Panc1 (cell line): ENCODE measurements at regions not wholly inside any gene's neighbourhood (a gene's known extent, or its start where the extent isn't known, plus 50 kb on each side); places are given as distances from the start of the nearest gene placed in this dataset.
"Not testable (repeated sequence)": the region's sequence is repeated elsewhere in the genome, so short reads cannot be mapped to it uniquely, and the experiment has no call there.

Experiments
- ATAC-seq: fragments of 200-7000 bp; cut with Tn5 transposase; 2 replicates; pipeline ENCODE4 v1.9.1; 2020; ENCODE audit warnings: mild to moderate bottlenecking, moderate library complexity
- BruUV-seq: library from RNA; stranded (reverse); fragments of 400-500 nt; replicated peaks from 2 replicates; lab custom pipeline; 2021; lab: Mats Ljungman, UMichigan
- CTCF ChIA-PET: fragments of 300-600 bp; sonication (Branson Sonifier 250); formaldehyde crosslinking; loops from one replicate; lab custom pipeline; 2022; ENCODE audit warnings: antibody characterized with exemption; lab: Charles Lee
- POLR2A ChIA-PET: fragments of 300-600 bp; sonication (Branson Sonifier 250); formaldehyde crosslinking; loops from one replicate; lab custom pipeline; 2022; ENCODE audit warnings: antibody characterized with exemption; lab: Charles Lee
- DNase-seq: peaks from one replicate; pipeline ENCODE4 v3.0.0-alpha.2; 2010; ENCODE audit warnings: low read depth, low spot score
- H3K27ac ChIP-seq: 2 replicates; pipeline ENCODE4 v1.5.1; 2011; ENCODE audit warnings: mild to moderate bottlenecking, low read length, inconsistent platforms
- H3K27me3 ChIP-seq: fragments of 200-500 bp; sonication (Bioruptor generic); 2 replicates; pipeline ENCODE4 v1.6.0; 2014; ENCODE audit warnings: low read length, inconsistent platforms; ENCODE audit not compliant: control insufficient read depth, insufficient read depth
- H3K36me3 ChIP-seq: fragments of 200-500 bp; sonication (Bioruptor generic); 2 replicates; pipeline ENCODE4 v1.5.1; 2014; ENCODE audit warnings: inconsistent platforms, mild to moderate bottlenecking, low read length, moderate library complexity; ENCODE audit not compliant: control insufficient read depth, insufficient read depth
- H3K4me1 ChIP-seq: 2 replicates; pipeline ENCODE4 v1.5.1; 2011; ENCODE audit warnings: inconsistent platforms, mild to moderate bottlenecking, low read length, moderate library complexity; ENCODE audit not compliant: control insufficient read depth, insufficient read depth
- H3K4me3 ChIP-seq, 2 experiments: 2 replicates each; pipeline ENCODE4 v1.5.1; 2011 to 2012; ENCODE audit warnings: low read depth in 2 of 2, low read length in 2 of 2, mild to moderate bottlenecking in 2 of 2, inconsistent platforms in 1 of 2, moderate library complexity in 1 of 2
- H3K9me3 ChIP-seq: fragments of 200-500 bp; sonication (Bioruptor generic); 2 replicates; pipeline ENCODE4 v1.5.1; 2014; ENCODE audit warnings: low read depth, mild to moderate bottlenecking, inconsistent platforms, low read length, moderate library complexity; ENCODE audit not compliant: control insufficient read depth, insufficient read depth
- POLR2AphosphoS5 ChIP-seq: IDR thresholded peaks from 2 replicates; pipeline ENCODE4 v1.6.1; 2012; ENCODE audit warnings: mild to moderate bottlenecking, low read depth, low read length, moderate library complexity
- SIN3A ChIP-seq: IDR thresholded peaks from 2 replicates; pipeline ENCODE4 v1.6.1; 2012; ENCODE audit warnings: low read depth, mild to moderate bottlenecking, low read length, moderate library complexity, borderline replicate concordance; ENCODE audit not compliant: insufficient read depth
- TCF7L2 ChIP-seq: IDR thresholded peaks from 2 replicates; pipeline ENCODE4 v1.6.1; 2011; ENCODE audit warnings: mild to moderate bottlenecking, low read depth, low read length, inconsistent platforms
- in situ Hi-C: cut with HindIII; loops from 2 replicates; pipeline ENCODE4 v1.10.0; 2016; ENCODE audit warnings: low sequenced_read_pairs, low pct_unique_long_range_greater_than_20kb
- intact Hi-C: fragments of 100-400 bp; cut with micrococcal nuclease; formaldehyde crosslinking; loops from one replicate; pipeline ENCODE4 v1.10.0; 2022; ENCODE audit not compliant: unreplicated experiment
- TF ChIP-seq, protein P1 (sequence below): fragments of 450-650 bp; IDR thresholded peaks from 2 replicates; pipeline ENCODE4 v1.5.1; 2017; ENCODE audit warnings: mild to moderate bottlenecking
- TF ChIP-seq, protein P2 (sequence below), 2 experiments: IDR thresholded peaks; 2 replicates each; pipeline ENCODE4 v1.6.1; 2011 to 2012; ENCODE audit warnings: low read depth in 2 of 2, control low read depth in 1 of 2, low read length in 1 of 2, mild to moderate bottlenecking in 1 of 2, moderate library complexity in 1 of 2; ENCODE audit not compliant: insufficient read depth in 1 of 2

DNA sequence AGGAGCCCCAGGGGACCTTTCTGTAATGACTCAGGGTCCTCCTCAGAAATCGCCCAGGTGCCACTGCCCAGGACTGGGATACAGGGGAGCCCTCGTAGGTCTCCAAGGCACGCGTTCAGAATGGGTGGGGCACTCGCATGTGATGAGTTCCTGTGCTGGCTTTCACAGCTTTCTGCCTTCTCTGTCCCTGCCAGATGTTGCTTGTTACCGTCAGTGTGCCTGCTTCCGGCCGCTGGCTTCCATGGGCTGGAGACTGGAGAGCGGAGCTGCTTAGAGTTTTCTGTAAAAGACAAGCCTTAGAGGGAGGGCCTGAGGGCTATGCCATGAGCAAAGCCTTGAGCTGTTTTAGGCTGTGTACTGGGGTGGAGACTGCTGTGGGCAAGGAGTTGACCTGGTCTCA lies 75.0 kb upstream of the SLC24A4 start:
- DNase-seq (no peak), ATAC-seq (no peak)
- Histone ChIP-seq H3K27me3 (no peaks in the 10 kb centered on the region), H3K27ac (no peak overlapping the region), H3K36me3 (no peaks in the 10 kb centered on the region), H3K4me3 (no peak overlapping the region), H3K4me1 (no peaks in the 10 kb centered on the region), H3K9me3 (no peaks in the 10 kb centered on the region)
- ChIA-PET POLR2A (no interaction called here), CTCF (interaction anchor here (0.6 kb wide), 1 partner anchor 138 kb away, joined by 3 read pairs; no protein-coding TSS in a partner anchor)
- no TSS peak for BruUV-seq
- TF ChIP-seq TCF7L2 (no peak), SIN3A (no peak), POLR2AphosphoS5 (no peak)
- TF ChIP-seq, protein P1, sequence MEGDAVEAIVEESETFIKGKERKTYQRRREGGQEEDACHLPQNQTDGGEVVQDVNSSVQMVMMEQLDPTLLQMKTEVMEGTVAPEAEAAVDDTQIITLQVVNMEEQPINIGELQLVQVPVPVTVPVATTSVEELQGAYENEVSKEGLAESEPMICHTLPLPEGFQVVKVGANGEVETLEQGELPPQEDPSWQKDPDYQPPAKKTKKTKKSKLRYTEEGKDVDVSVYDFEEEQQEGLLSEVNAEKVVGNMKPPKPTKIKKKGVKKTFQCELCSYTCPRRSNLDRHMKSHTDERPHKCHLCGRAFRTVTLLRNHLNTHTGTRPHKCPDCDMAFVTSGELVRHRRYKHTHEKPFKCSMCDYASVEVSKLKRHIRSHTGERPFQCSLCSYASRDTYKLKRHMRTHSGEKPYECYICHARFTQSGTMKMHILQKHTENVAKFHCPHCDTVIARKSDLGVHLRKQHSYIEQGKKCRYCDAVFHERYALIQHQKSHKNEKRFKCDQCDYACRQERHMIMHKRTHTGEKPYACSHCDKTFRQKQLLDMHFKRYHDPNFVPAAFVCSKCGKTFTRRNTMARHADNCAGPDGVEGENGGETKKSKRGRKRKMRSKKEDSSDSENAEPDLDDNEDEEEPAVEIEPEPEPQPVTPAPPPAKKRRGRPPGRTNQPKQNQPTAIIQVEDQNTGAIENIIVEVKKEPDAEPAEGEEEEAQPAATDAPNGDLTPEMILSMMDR = no peak
- TF ChIP-seq, protein P2, sequence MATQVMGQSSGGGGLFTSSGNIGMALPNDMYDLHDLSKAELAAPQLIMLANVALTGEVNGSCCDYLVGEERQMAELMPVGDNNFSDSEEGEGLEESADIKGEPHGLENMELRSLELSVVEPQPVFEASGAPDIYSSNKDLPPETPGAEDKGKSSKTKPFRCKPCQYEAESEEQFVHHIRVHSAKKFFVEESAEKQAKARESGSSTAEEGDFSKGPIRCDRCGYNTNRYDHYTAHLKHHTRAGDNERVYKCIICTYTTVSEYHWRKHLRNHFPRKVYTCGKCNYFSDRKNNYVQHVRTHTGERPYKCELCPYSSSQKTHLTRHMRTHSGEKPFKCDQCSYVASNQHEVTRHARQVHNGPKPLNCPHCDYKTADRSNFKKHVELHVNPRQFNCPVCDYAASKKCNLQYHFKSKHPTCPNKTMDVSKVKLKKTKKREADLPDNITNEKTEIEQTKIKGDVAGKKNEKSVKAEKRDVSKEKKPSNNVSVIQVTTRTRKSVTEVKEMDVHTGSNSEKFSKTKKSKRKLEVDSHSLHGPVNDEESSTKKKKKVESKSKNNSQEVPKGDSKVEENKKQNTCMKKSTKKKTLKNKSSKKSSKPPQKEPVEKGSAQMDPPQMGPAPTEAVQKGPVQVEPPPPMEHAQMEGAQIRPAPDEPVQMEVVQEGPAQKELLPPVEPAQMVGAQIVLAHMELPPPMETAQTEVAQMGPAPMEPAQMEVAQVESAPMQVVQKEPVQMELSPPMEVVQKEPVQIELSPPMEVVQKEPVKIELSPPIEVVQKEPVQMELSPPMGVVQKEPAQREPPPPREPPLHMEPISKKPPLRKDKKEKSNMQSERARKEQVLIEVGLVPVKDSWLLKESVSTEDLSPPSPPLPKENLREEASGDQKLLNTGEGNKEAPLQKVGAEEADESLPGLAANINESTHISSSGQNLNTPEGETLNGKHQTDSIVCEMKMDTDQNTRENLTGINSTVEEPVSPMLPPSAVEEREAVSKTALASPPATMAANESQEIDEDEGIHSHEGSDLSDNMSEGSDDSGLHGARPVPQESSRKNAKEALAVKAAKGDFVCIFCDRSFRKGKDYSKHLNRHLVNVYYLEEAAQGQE (IDR thresholded peaks at IDR 0.05; ENCODE audit: insufficient read depth in 1 of 2, low read depth in 2 of 2, low read length in 1 of 2) = no peak
- intact Hi-C loops (no loop called here), in situ Hi-C loops (no loop called here)

DNA sequence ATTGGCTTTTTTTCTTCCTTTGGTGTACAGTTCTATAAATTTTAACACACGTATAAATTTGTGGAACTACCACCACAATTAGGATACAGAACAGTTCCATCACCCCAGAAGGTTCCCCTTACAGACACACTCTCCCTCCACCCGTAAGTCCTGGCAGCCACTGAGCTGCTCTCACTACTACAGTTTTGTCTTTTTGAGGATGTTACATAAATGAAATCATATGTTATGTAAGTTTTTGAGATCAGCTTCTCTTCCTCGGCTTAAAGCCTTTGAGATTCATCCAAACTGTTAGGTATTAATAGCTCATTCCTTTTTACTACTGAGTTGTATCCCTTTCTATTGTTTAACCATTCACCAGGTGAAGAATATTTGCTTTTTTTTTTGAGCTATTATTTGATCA lies 74.3 kb upstream of the SLC24A4 start:
- TF ChIP-seq, protein P1 = no peak
- TF ChIP-seq TCF7L2 = no peak
- no peak for TF ChIP-seq SIN3A
- TF ChIP-seq POLR2AphosphoS5 = no peak
- TF ChIP-seq, protein P2 (IDR thresholded peaks at IDR 0.05; ENCODE audit: insufficient read depth in 1 of 2, low read depth in 2 of 2, low read length in 1 of 2) = no peak
- in situ Hi-C loops (no loop called here), intact Hi-C loops (no loop called here)
- ChIA-PET CTCF (no interaction called here), POLR2A (interaction anchor here (0.5 kb wide), 1 partner anchor 55 kb away, joined by 3 read pairs; no protein-coding TSS in a partner anchor)
- Histone ChIP-seq H3K27me3 (no peaks in the 10 kb centered on the region), H3K4me1 (no peaks in the 10 kb centered on the region), H3K36me3 (no peaks in the 10 kb centered on the region), H3K9me3 (no peaks in the 10 kb centered on the region), H3K27ac (no peak overlapping the region), H3K4me3 (no peak overlapping the region)
- ATAC-seq = no peak
- no peak for DNase-seq
- no TSS peak for BruUV-seq

DNA sequence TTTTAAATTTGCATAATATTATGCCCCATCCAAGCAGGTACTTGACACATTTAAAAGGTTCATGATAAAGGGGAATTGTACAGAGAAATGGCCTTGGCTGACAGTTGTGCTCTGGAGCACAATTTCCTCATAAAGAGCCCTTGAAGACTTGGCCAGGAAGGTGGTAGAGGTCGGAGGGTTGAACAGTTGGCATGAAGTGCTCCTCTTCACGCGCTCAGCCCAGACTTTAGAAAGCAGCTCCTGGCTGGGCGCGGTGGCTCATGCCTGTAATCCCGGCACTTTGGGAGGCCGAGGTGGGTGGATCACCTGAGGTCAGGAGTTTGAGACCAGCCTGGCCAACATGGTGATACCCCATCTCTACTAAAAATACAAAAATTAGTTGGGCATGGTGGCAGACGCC lies 72.6 kb upstream of the SLC24A4 start:
- in situ Hi-C loops, BruUV-seq, H3K4me3 ChIP-seq, DNase-seq, H3K4me1 ChIP-seq, H3K27ac ChIP-seq, ATAC-seq, POLR2A ChIA-PET, H3K36me3 ChIP-seq, H3K27me3 ChIP-seq, CTCF ChIA-PET, H3K9me3 ChIP-seq, intact Hi-C loops: not testable (repeated sequence)
